ENCODE measurements at regions not wholly inside any gene's neighbourhood (a gene's known extent, or its start where the extent isn't known, plus 50 kb on each side); places are given as distances from the start of the nearest gene placed in this dataset.

DNA sequence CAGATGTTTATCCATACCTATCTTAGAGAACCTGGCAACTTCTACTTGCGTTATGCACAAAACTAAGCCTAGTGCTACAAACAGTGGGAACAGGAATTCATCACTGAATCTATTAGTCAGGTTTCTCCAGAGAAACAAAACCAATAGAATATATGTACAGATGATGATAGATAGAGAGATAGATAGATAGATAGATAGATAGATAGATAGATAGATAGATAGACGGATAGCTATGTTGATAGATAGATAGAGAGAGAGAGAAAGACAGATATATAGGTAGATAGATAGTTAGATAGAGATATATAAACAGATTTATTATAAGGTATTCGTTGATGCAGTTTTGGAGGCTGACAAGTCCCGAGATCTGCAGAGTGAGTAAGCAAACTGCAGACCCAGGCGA, 495.6 kb downstream of the TMEM114 start:
- intact Hi-C loops (cut with DNase I), result loop anchor here (5.0 kb wide), 1 partner anchor 48 kb away; no protein-coding TSS in a partner anchor
- Histone ChIP-seq H3K4me3 (no peak overlapping the region), H3K27me3 (no peaks in the 10 kb centered on the region), H3K9me3 (no peaks in the 10 kb centered on the region), H3K27ac (replicated peaks in 1 of 4) (no peak overlapping the region), H3K36me3 (no peaks in the 10 kb centered on the region), H3K4me1 (no peaks in the 10 kb centered on the region)
- no peak for DNase-seq (ENCODE audit: extremely low spot score)
- 82% methylated on average over 5 of the region's 5 CpGs for WGBS
- TF ChIP-seq POLR2A (IDR thresholded peaks at IDR 0.05; ENCODE audit: low read depth) (no peak), POLR2AphosphoS5 (IDR thresholded peaks at IDR 0.05) (no peak)
- TF ChIP-seq, protein P1, sequence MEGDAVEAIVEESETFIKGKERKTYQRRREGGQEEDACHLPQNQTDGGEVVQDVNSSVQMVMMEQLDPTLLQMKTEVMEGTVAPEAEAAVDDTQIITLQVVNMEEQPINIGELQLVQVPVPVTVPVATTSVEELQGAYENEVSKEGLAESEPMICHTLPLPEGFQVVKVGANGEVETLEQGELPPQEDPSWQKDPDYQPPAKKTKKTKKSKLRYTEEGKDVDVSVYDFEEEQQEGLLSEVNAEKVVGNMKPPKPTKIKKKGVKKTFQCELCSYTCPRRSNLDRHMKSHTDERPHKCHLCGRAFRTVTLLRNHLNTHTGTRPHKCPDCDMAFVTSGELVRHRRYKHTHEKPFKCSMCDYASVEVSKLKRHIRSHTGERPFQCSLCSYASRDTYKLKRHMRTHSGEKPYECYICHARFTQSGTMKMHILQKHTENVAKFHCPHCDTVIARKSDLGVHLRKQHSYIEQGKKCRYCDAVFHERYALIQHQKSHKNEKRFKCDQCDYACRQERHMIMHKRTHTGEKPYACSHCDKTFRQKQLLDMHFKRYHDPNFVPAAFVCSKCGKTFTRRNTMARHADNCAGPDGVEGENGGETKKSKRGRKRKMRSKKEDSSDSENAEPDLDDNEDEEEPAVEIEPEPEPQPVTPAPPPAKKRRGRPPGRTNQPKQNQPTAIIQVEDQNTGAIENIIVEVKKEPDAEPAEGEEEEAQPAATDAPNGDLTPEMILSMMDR (IDR thresholded peaks at IDR 0.05), result no peak

DNA sequence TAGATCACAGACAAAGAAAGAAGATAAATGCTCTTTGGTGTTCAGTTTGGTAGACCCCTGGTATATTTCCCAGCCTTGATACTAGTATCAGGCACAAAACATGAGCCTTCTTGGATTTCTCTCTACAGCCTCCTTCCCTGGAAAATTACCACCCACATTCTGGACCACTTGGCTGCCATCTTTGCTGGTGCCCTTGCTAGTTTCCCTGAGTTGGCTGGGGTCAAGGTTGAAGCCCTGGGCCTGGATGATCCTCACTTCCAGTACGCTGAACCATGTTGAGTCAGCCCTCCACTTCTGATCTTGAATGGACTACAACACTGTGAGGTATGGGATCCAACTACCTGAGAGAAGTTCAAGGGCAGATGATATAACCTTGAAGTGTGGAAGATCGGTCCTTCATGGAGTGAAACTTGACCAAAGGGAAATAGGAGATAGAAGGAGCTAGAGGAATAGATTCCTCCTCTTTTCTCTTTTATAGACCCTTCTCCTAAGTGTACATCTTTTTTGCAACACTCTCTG, 501.4 kb downstream of the TMEM114 start:
- TF ChIP-seq POLR2AphosphoS5 (IDR thresholded peaks at IDR 0.05) (no peak), EP300 (IDR thresholded peaks at IDR 0.05) (no peak), POLR2A (IDR thresholded peaks at IDR 0.05; ENCODE audit: low read depth) (no peak)
- TF ChIP-seq, protein P1 (IDR thresholded peaks at IDR 0.05), result no peak
- no peaks in the 10 kb centered on the region for H3K27me3 ChIP-seq
- WGBS, result 76% methylated on average over 2 of the region's 2 CpGs

DNA sequence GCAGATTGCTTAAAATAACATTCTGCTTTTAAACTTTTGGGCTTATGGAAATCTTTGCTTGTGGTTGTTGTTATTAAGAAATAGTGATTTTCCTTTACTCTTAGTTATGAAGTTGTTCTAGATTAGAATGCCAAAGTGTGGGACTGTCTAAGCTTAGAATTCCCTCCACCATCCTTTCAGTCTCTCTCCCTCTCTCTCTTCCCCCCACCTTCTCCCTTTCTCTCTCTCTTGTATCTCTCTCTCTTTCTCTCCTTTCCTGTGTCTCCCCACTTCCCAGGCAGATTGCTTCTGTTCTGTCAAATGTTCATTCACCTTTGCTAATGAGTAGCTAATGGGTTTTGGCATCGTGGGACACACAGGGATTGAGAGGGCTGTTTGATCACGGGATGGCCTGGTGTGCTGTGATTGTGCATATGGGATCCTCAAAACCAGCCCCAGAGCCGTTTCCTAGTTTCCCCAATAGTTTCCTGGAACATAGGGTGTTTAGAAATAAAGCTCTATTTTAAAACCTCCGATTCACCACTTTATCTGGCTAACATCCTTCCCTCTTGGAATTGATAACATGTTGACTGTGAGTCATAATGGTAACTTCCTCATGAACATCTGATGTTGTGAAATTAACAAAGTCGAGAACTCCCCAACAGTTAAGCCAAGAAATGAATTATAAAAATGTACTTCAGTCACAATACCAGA, 502.6 kb downstream of the TMEM114 start:
- intact Hi-C loops (cut with DNase I), result no loop called here
- H3K27ac ChIP-seq (replicated peaks in 1 of 4), result no peak overlapping the region

More for the DNA sequence above, 501.4 kb downstream of the TMEM114 start:
- no peaks in the 10 kb centered on the region for H3K9me3 ChIP-seq
- H3K36me3 ChIP-seq, result no peaks in the 10 kb centered on the region
- intact Hi-C loops (cut with DNase I), result no loop called here
- no peak for DNase-seq (ENCODE audit: extremely low spot score)
- no peak overlapping the region for H3K27ac ChIP-seq (replicated peaks in 1 of 4)
- no peaks in the 10 kb centered on the region for H3K4me1 ChIP-seq
- H3K4me3 ChIP-seq, result no peak overlapping the region

DNA sequence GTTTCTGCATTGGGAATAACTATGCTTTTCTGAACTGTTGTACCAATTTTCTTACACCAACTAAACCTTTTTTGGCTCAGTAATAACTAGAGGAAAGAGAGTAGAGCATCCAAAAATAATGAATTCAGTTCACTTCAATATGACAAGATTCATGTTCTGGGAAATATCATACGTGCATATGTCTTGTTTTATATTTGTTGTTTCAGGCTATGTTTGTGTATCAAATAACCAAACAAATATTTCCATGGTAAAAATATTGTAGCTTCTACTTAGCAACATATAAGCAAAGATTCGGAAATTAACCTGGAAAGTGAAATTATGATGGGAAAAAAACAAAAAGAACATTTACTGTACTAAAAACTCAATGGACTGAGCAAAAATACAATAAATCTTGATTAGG, 503.2 kb downstream of the TMEM114 start:
- H3K9me3 ChIP-seq, result no peaks in the 10 kb centered on the region
- H3K27me3 ChIP-seq, result no peaks in the 10 kb centered on the region
- no peak for TF ChIP-seq POLR2A (IDR thresholded peaks at IDR 0.05; ENCODE audit: low read depth)
- no peak for TF ChIP-seq EP300 (IDR thresholded peaks at IDR 0.05)
- no peak for TF ChIP-seq POLR2AphosphoS5 (IDR thresholded peaks at IDR 0.05)
- TF ChIP-seq, protein P1 (IDR thresholded peaks at IDR 0.05), result no peak
- no peak for DNase-seq (ENCODE audit: extremely low spot score)
- intact Hi-C loops (cut with DNase I), result no loop called here
- no peak overlapping the region for H3K27ac ChIP-seq (replicated peaks in 1 of 4)
- H3K4me3 ChIP-seq, result no peak overlapping the region
- WGBS, result 70% methylated on average over 2 of the region's 2 CpGs
- no peaks in the 10 kb centered on the region for H3K36me3 ChIP-seq
- H3K4me1 ChIP-seq, result no peaks in the 10 kb centered on the region

More for the DNA sequence above, 502.6 kb downstream of the TMEM114 start:
- no peaks in the 10 kb centered on the region for H3K9me3 ChIP-seq
- no peaks in the 10 kb centered on the region for H3K4me1 ChIP-seq
- TF ChIP-seq POLR2AphosphoS5 (IDR thresholded peaks at IDR 0.05) (no peak), EP300 (IDR thresholded peaks at IDR 0.05) (no peak), POLR2A (IDR thresholded peaks at IDR 0.05; ENCODE audit: low read depth) (no peak)
- TF ChIP-seq, protein P1 (IDR thresholded peaks at IDR 0.05), result no peak
- WGBS, result 46% methylated on average over 5 of the region's 5 CpGs
- no peaks in the 10 kb centered on the region for H3K36me3 ChIP-seq
- no peak overlapping the region for H3K4me3 ChIP-seq
- no peaks in the 10 kb centered on the region for H3K27me3 ChIP-seq
- no peak for DNase-seq (ENCODE audit: extremely low spot score)

Measured in esophagus muscularis mucosa (tissue), 4 donors.